Ishikawa (cell line): ENCODE measurements at regions not wholly inside any gene's neighbourhood (a gene's known extent, or its start where the extent isn't known, plus 50 kb on each side); places are given as distances from the start of the nearest gene placed in this dataset.

Experiments
- CEBPB ChIP-seq: IDR thresholded peaks from 2 replicates; pipeline ENCODE4 v1.6.1; 2012
- CREB1 ChIP-seq: IDR thresholded peaks from 2 replicates; pipeline ENCODE4 v1.6.1; 2012; ENCODE audit warnings: low read depth
- EGR1 ChIP-seq: IDR thresholded peaks from 2 replicates; pipeline ENCODE4 v1.6.1; 2012
- EP300 ChIP-seq: IDR thresholded peaks from 2 replicates; pipeline ENCODE4 v1.6.1; 2012; ENCODE audit warnings: borderline replicate concordance
- FOXM1 ChIP-seq: IDR thresholded peaks from 2 replicates; pipeline ENCODE4 v1.6.1; 2012; ENCODE audit warnings: low read depth, borderline replicate concordance
- MAX ChIP-seq: IDR thresholded peaks from 2 replicates; pipeline ENCODE4 v1.6.1; 2012
- NFIC ChIP-seq: IDR thresholded peaks from 2 replicates; pipeline ENCODE4 v1.6.1; 2012
- RAD21 ChIP-seq: IDR thresholded peaks from 2 replicates; pipeline ENCODE4 v1.6.1; 2012; ENCODE audit warnings: low read depth
- REST ChIP-seq: IDR thresholded peaks from 2 replicates; pipeline ENCODE4 v1.6.1; 2012; ENCODE audit warnings: low read depth, mild to moderate bottlenecking
- TAF1 ChIP-seq: IDR thresholded peaks from 2 replicates; pipeline ENCODE4 v1.6.1; 2012; ENCODE audit warnings: low read depth, mild to moderate bottlenecking
- TCF12 ChIP-seq: IDR thresholded peaks from 2 replicates; pipeline ENCODE4 v1.6.1; 2012; ENCODE audit warnings: low read depth
- TEAD4 ChIP-seq: IDR thresholded peaks from 2 replicates; pipeline ENCODE4 v1.6.1; 2012
- USF1 ChIP-seq: IDR thresholded peaks from 2 replicates; pipeline ENCODE4 v1.6.1; 2012
- YY1 ChIP-seq: IDR thresholded peaks from 2 replicates; pipeline ENCODE4 v1.6.1; 2012; ENCODE audit warnings: low read depth
- ZBTB7A ChIP-seq: IDR thresholded peaks from 2 replicates; pipeline ENCODE4 v1.6.1; 2012; ENCODE audit warnings: low read depth

GRCh38 chr2:149664896-149665295, 77.3 kb upstream of the MMADHC start:
- no peak for TF ChIP-seq MAX
- no peak for TF ChIP-seq YY1
- TF ChIP-seq EGR1: no peak
- TF ChIP-seq EP300: no peak
- no peak for TF ChIP-seq TCF12
- no peak for TF ChIP-seq CEBPB
- no peak for TF ChIP-seq RAD21
- TF ChIP-seq TEAD4: no peak
- TF ChIP-seq FOXM1: no peak
- TF ChIP-seq CREB1: no peak
- no peak for TF ChIP-seq USF1
- no peak for TF ChIP-seq NFIC
- no peak for TF ChIP-seq ZBTB7A

GRCh38 chr2:149662556-149662955, 75.0 kb upstream of the MMADHC start:
- no peak for TF ChIP-seq EGR1
- TF ChIP-seq ZBTB7A: no peak
- no peak for TF ChIP-seq CEBPB
- no peak for TF ChIP-seq MAX
- no peak for TF ChIP-seq TCF12
- TF ChIP-seq FOXM1: no peak
- no peak for TF ChIP-seq YY1
- TF ChIP-seq CREB1: no peak
- no peak for TF ChIP-seq NFIC
- no peak for TF ChIP-seq RAD21
- TF ChIP-seq TEAD4: no peak
- no peak for TF ChIP-seq TAF1
- no peak for TF ChIP-seq USF1
- no peak for TF ChIP-seq EP300

GRCh38 chr2:149661844-149662243, 74.3 kb upstream of the MMADHC start:
- TF ChIP-seq YY1 (no peak), TAF1 (no peak), USF1 (no peak), ZBTB7A (no peak), EP300 (no peak), REST (no peak), CREB1 (no peak), RAD21 (no peak), NFIC (no peak), TCF12 (no peak), TEAD4 (no peak)

- TF ChIP-seq MAX (no peak), TCF12 (no peak), RAD21 (no peak), NFIC (no peak), TAF1 (no peak), EGR1 (no peak)
These were observed 71.0 kb upstream of the MMADHC start for GRCh38 chr2:149658553-149658952.

- no peak for TF ChIP-seq NFIC
- no peak for TF ChIP-seq ZBTB7A
- TF ChIP-seq MAX: no peak
- no peak for TF ChIP-seq CREB1
- TF ChIP-seq FOXM1: no peak
- no peak for TF ChIP-seq TEAD4
- TF ChIP-seq CEBPB: no peak
- no peak for TF ChIP-seq EGR1
- no peak for TF ChIP-seq YY1
- TF ChIP-seq REST: no peak
- no peak for TF ChIP-seq TAF1
- TF ChIP-seq USF1: no peak
- TF ChIP-seq EP300: no peak
- TF ChIP-seq TCF12: no peak
- TF ChIP-seq RAD21: no peak
These were observed 69.9 kb upstream of the MMADHC start for GRCh38 chr2:149657401-149658040.
